GM18511 (cell line): ENCODE measurements at regions not wholly inside any gene's neighbourhood (a gene's known extent, or its start where the extent isn't known, plus 50 kb on each side); places are given as distances from the start of the nearest gene placed in this dataset.
"Not testable (repeated sequence)": the region's sequence is repeated elsewhere in the genome, so short reads cannot be mapped to it uniquely, and the experiment has no call there.

Experiments
- ATAC-seq: cut with Tn5 transposase; IDR thresholded peaks from one replicate; pipeline ENCODE4 v1.9.1; 2021; ENCODE audit warnings: mild to moderate bottlenecking, moderate library complexity; ENCODE audit not compliant: unreplicated experiment

- no peak for ATAC-seq
These were observed 226.4 kb upstream of the ISL1 start for GRCh38 chr5:51156838-51157237.

GRCh38 chr5:51159164-51159563, 224.1 kb upstream of the ISL1 start:
- ATAC-seq = no peak

- no peak for ATAC-seq
These were observed 223.6 kb upstream of the ISL1 start for GRCh38 chr5:51159606-51160005.

GRCh38 chr5:51162245-51162644, 221.0 kb upstream of the ISL1 start:
- ATAC-seq = no peak

- ATAC-seq = not testable (repeated sequence)
These were observed 217.6 kb upstream of the ISL1 start for GRCh38 chr5:51165621-51166020.

GRCh38 chr5:51172903-51173626, 210.2 kb upstream of the ISL1 start:
- no peak for ATAC-seq

GRCh38 chr5:51181208-51181894, 201.9 kb upstream of the ISL1 start:
- peak; percentile 49 for ATAC-seq

GRCh38 chr5:51185850-51186329, 197.4 kb upstream of the ISL1 start:
- no peak for ATAC-seq

- no peak for ATAC-seq
These were observed 195.2 kb upstream of the ISL1 start for GRCh38 chr5:51188001-51188591.

GRCh38 chr5:51194671-51195070, 188.6 kb upstream of the ISL1 start:
- no peak for ATAC-seq

GRCh38 chr5:51201024-51201423, 182.2 kb upstream of the ISL1 start:
- no peak for ATAC-seq

- ATAC-seq = no peak
These were observed 181.5 kb upstream of the ISL1 start for GRCh38 chr5:51201708-51202107.

GRCh38 chr5:51202161-51202560, 181.1 kb upstream of the ISL1 start:
- ATAC-seq = no peak

GRCh38 chr5:51203598-51203997, 179.7 kb upstream of the ISL1 start:
- ATAC-seq = peak; percentile 69

GRCh38 chr5:51208296-51208695, 175.0 kb upstream of the ISL1 start:
- no peak for ATAC-seq

- ATAC-seq = no peak
These were observed 168.5 kb upstream of the ISL1 start for GRCh38 chr5:51214746-51215145.

- ATAC-seq = no peak
These were observed 157.2 kb upstream of the ISL1 start for GRCh38 chr5:51225789-51226742.

- ATAC-seq = no peak
These were observed 155.2 kb upstream of the ISL1 start for GRCh38 chr5:51227963-51228470.

- no peak for ATAC-seq
These were observed 152.9 kb upstream of the ISL1 start for GRCh38 chr5:51230336-51230735.

GRCh38 chr5:51242456-51242855, 140.8 kb upstream of the ISL1 start:
- ATAC-seq = no peak

- ATAC-seq = not testable (repeated sequence)
These were observed 132.3 kb upstream of the ISL1 start for GRCh38 chr5:51250957-51251356.
